ENCODE measurements at regions not wholly inside any gene's neighbourhood (a gene's known extent, or its start where the extent isn't known, plus 50 kb on each side); places are given as distances from the start of the nearest gene placed in this dataset.

- CTCF ChIA-PET, result no interaction called here
- Histone ChIP-seq H3K36me3 (ENCODE audit: control insufficient read depth, insufficient read depth, low read length) (no peaks in the 10 kb centered on the region), H3K4me1 (ENCODE audit: control insufficient read depth, insufficient read depth, low read length) (no peaks in the 10 kb centered on the region), H3K27ac (ENCODE audit: low read length) (no peak overlapping the region), H3K27me3 (ENCODE audit: control insufficient read depth, insufficient read depth, low read length) (no peaks in the 10 kb centered on the region), H3K4me3 (ENCODE audit: low read depth in 2 of 2, low read length in 2 of 2) (no peak overlapping the region), H3K9me3 (ENCODE audit: control insufficient read depth, insufficient read depth, low read depth, low read length) (no peaks in the 10 kb centered on the region)
- POLR2A ChIA-PET, result no interaction called here
- in situ Hi-C loops (cut with HindIII; ENCODE audit: low pct_unique_long_range_greater_than_20kb, low sequenced_read_pairs) (no loop called here), intact Hi-C loops (cut with micrococcal nuclease; ENCODE audit: unreplicated experiment) (no loop called here)
- no peak for ATAC-seq
- no TSS peak for BruUV-seq (replicated peaks)
- no peak for TF ChIP-seq SIN3A (IDR thresholded peaks at IDR 0.05; ENCODE audit: borderline replicate concordance, insufficient read depth, low read depth, low read length)
- no peak for TF ChIP-seq TCF7L2 (IDR thresholded peaks at IDR 0.05; ENCODE audit: low read depth, low read length)
- TF ChIP-seq POLR2AphosphoS5 (IDR thresholded peaks at IDR 0.05; ENCODE audit: low read depth, low read length), result no peak
- no peak for TF ChIP-seq REST (IDR thresholded peaks at IDR 0.05; ENCODE audit: insufficient read depth in 1 of 2, low read depth in 2 of 2, low read length in 1 of 2)
- TF ChIP-seq CTCF (IDR thresholded peaks at IDR 0.05), result no peak
- DNase-seq (ENCODE audit: low read depth, low spot score), result no peak
These were observed 99.6 kb upstream of the MBOAT2 start for GRCh38 chr2:9102861-9103662.

- DNase-seq (ENCODE audit: low read depth, low spot score) (no peak), ATAC-seq (no peak)
- in situ Hi-C loops (cut with HindIII; ENCODE audit: low pct_unique_long_range_greater_than_20kb, low sequenced_read_pairs), result no loop called here
- no peak overlapping the region for H3K27ac ChIP-seq (ENCODE audit: low read length)
- intact Hi-C loops (cut with micrococcal nuclease; ENCODE audit: unreplicated experiment), result no loop called here
- CTCF ChIA-PET, result no interaction called here
- no peaks in the 10 kb centered on the region for H3K4me1 ChIP-seq (ENCODE audit: control insufficient read depth, insufficient read depth, low read length)
- H3K27me3 ChIP-seq (ENCODE audit: control insufficient read depth, insufficient read depth, low read length), result no peaks in the 10 kb centered on the region
- no peak overlapping the region for H3K4me3 ChIP-seq (ENCODE audit: low read depth in 2 of 2, low read length in 2 of 2)
- no peaks in the 10 kb centered on the region for H3K9me3 ChIP-seq (ENCODE audit: control insufficient read depth, insufficient read depth, low read depth, low read length)
- POLR2A ChIA-PET, result no interaction called here
- no peaks in the 10 kb centered on the region for H3K36me3 ChIP-seq (ENCODE audit: control insufficient read depth, insufficient read depth, low read length)
- TF ChIP-seq SIN3A (IDR thresholded peaks at IDR 0.05; ENCODE audit: borderline replicate concordance, insufficient read depth, low read depth, low read length) (no peak), POLR2AphosphoS5 (IDR thresholded peaks at IDR 0.05; ENCODE audit: low read depth, low read length) (no peak), TCF7L2 (IDR thresholded peaks at IDR 0.05; ENCODE audit: low read depth, low read length) (no peak), CTCF (IDR thresholded peaks at IDR 0.05) (no peak), REST (IDR thresholded peaks at IDR 0.05; ENCODE audit: insufficient read depth in 1 of 2, low read depth in 2 of 2, low read length in 1 of 2) (no peak)
- BruUV-seq (replicated peaks), result no TSS peak
These were observed 98.4 kb upstream of the MBOAT2 start for GRCh38 chr2:9101763-9102425.
